H1 (cell line): ENCODE measurements at regions not wholly inside any gene's neighbourhood (a gene's known extent, or its start where the extent isn't known, plus 50 kb on each side); places are given as distances from the start of the nearest gene placed in this dataset.

Source experiments
- ASH2L ChIP-seq: fragments of 200-600, 300-600 bp; sonication (generic); IDR thresholded peaks from one replicate; pipeline ENCODE4 v1.7.1; 2017; ENCODE audit warnings: low read length
- CREB1 ChIP-seq: IDR thresholded peaks from 2 replicates; pipeline ENCODE4 v1.6.1; 2012; ENCODE audit warnings: inconsistent platforms
- FOSL1 ChIP-seq: IDR thresholded peaks from 2 replicates; pipeline ENCODE4 v1.6.1; 2011; ENCODE audit warnings: mild to moderate bottlenecking, low read depth, low read length, moderate library complexity; ENCODE audit not compliant: insufficient read depth
- GTF2F1 ChIP-seq: IDR thresholded peaks from 2 replicates; pipeline ENCODE4 v1.6.1; 2012; ENCODE audit warnings: low read depth, low read length, improper control_type of control experiment, borderline replicate concordance
- HDAC2 ChIP-seq, 2 experiments: fragments of 300-600 bp in 1 of 2; sonication (generic) in 1 of 2; IDR thresholded peaks; 2 replicates each; pipeline ENCODE4 v1.6.1; 2011 to 2012; ENCODE audit warnings: low read depth in 2 of 2, low read length in 2 of 2, mild to moderate bottlenecking in 2 of 2, moderate library complexity in 2 of 2, borderline replicate concordance in 1 of 2, inconsistent platforms in 1 of 2
- NRF1 ChIP-seq: IDR thresholded peaks from 2 replicates; pipeline ENCODE4 v1.6.1; 2011; ENCODE audit warnings: mild to moderate bottlenecking, low read depth, low read length, improper control_type of control experiment
- POLR2A ChIP-seq, 2 experiments: IDR thresholded peaks; 1 replicate in 1 of 2; 2 replicates in 1 of 2; pipeline ENCODE4 v1.6.1; 2011; ENCODE audit warnings: low read depth in 2 of 2, low read length in 2 of 2, mild to moderate bottlenecking in 2 of 2; ENCODE audit errors: control extremely low read depth in 1 of 2
- POLR2AphosphoS5 ChIP-seq: IDR thresholded peaks from 2 replicates; pipeline ENCODE4 v1.6.1; 2011; ENCODE audit warnings: low read depth, low read length
- RFX5 ChIP-seq: IDR thresholded peaks from 2 replicates; pipeline ENCODE4 v1.6.1; 2011; ENCODE audit warnings: low read depth, low read length, improper control_type of control experiment, borderline replicate concordance
- RNF2 ChIP-seq: fragments of 200-900, 300-1000 bp; sonication (generic); IDR thresholded peaks from 2 replicates; pipeline ENCODE4 v1.7.1; 2016; ENCODE audit warnings: borderline replicate concordance, low read depth, mild to moderate bottlenecking, antibody characterized with exemption, low read length; ENCODE audit not compliant: poor library complexity, severe bottlenecking; ENCODE audit errors: missing control alignments
- SP1 ChIP-seq: IDR thresholded peaks from 2 replicates; pipeline ENCODE4 v1.6.1; 2011; ENCODE audit warnings: low read depth, low read length
- SUZ12 ChIP-seq: fragments of 200-600 bp; sonication (generic); IDR thresholded peaks from 2 replicates; pipeline ENCODE4 v1.6.1; 2012; ENCODE audit warnings: mild to moderate bottlenecking, inconsistent platforms, low read length, moderate library complexity, mixed read lengths
- TCF12 ChIP-seq: IDR thresholded peaks from 2 replicates; pipeline ENCODE4 v1.6.1; 2011; ENCODE audit warnings: low read depth, mild to moderate bottlenecking, low read length
- TF ChIP-seq, protein P1 (sequence below), 3 experiments: IDR thresholded peaks; 1 replicate in 2 of 3; 2 replicates in 1 of 3; pipeline versions ENCODE4 v1.5.1 to v1.6.1; 2011; ENCODE audit warnings: low read length in 3 of 3, mild to moderate bottlenecking in 3 of 3, inconsistent platforms in 2 of 3, low read depth in 1 of 3, moderate library complexity in 1 of 3; ENCODE audit not compliant: insufficient read depth in 1 of 3; ENCODE audit errors: control extremely low read depth in 1 of 3

DNA sequence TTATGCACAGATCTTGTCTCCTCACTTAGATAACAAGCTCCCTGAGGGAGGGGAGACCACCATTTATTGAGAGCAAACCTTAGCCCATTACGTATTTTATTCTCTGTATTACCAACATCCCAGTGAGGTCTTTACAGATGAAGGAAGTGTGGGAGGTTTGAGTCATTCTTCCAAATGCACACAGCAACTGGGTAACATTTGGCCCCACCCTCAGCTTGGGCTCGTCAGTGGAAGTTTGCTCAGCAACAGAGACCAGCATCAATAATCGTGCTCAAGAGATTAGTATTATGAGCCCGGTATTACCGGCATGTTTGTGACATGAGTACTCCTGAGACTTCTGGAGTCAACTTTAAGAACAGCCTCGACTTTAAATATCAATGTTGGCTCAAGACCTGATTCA, 168.6 kb downstream of the ETAA1 start:
- no peak for TF ChIP-seq RFX5
- no peak for TF ChIP-seq GTF2F1
- TF ChIP-seq POLR2A (IDR thresholded peaks at IDR 0.05; ENCODE audit: control extremely low read depth in 1 of 2, low read depth in 2 of 2, low read length in 2 of 2) = no peak
- TF ChIP-seq, protein P1, sequence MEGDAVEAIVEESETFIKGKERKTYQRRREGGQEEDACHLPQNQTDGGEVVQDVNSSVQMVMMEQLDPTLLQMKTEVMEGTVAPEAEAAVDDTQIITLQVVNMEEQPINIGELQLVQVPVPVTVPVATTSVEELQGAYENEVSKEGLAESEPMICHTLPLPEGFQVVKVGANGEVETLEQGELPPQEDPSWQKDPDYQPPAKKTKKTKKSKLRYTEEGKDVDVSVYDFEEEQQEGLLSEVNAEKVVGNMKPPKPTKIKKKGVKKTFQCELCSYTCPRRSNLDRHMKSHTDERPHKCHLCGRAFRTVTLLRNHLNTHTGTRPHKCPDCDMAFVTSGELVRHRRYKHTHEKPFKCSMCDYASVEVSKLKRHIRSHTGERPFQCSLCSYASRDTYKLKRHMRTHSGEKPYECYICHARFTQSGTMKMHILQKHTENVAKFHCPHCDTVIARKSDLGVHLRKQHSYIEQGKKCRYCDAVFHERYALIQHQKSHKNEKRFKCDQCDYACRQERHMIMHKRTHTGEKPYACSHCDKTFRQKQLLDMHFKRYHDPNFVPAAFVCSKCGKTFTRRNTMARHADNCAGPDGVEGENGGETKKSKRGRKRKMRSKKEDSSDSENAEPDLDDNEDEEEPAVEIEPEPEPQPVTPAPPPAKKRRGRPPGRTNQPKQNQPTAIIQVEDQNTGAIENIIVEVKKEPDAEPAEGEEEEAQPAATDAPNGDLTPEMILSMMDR (IDR thresholded peaks at IDR 0.05; ENCODE audit: control extremely low read depth in 1 of 3, insufficient read depth in 1 of 3, low read depth in 1 of 3, low read length in 3 of 3) = no peak
- TF ChIP-seq ASH2L = no peak
- no peak for TF ChIP-seq POLR2AphosphoS5
- TF ChIP-seq SUZ12 = no peak
- no peak for TF ChIP-seq NRF1
- no peak for TF ChIP-seq SP1
- TF ChIP-seq RNF2 = no peak
- no peak for TF ChIP-seq CREB1
- TF ChIP-seq HDAC2 (IDR thresholded peaks at IDR 0.05; ENCODE audit: borderline replicate concordance in 1 of 2, low read depth in 2 of 2, low read length in 2 of 2) = no peak
- no peak for TF ChIP-seq FOSL1
- no peak for TF ChIP-seq TCF12
